WTC11 (cell line): ENCODE measurements at regions not wholly inside any gene's neighbourhood (a gene's known extent, or its start where the extent isn't known, plus 50 kb on each side); places are given as distances from the start of the nearest gene placed in this dataset.

ENCODE experiments used
- ATAC-seq: fragments of 200-7000 bp; cut with Tn5 transposase; 2 replicates; pipeline ENCODE4 v1.10.0; 2021; ENCODE audit warnings: mild to moderate bottlenecking, moderate library complexity
- CTCF ChIA-PET: fragments of 300-600 bp; sonication (Branson Sonifier 250); formaldehyde crosslinking; loops from one replicate; lab custom pipeline; 2021; ENCODE audit warnings: antibody characterized with exemption; lab: Charles Lee
- POLR2A ChIA-PET: fragments of 350-600 bp; sonication (Branson Sonifier 250); formaldehyde crosslinking; loops from one replicate; lab custom pipeline; 2021; ENCODE audit warnings: antibody characterized with exemption; lab: Charles Lee
- DNase-seq: peaks from one replicate; pipeline ENCODE4 v3.0.0; 2021; ENCODE audit warnings: low spot score
- H3K27ac Mint-ChIP-seq: 2 replicates; pipeline ENCODE4 v1.8.0; 2021; ENCODE audit warnings: mixed read lengths
- H3K27me3 Mint-ChIP-seq: 2 replicates; pipeline ENCODE4 v1.8.0; 2021; ENCODE audit warnings: low read depth, mild to moderate bottlenecking, moderate library complexity, mixed read lengths
- H3K36me3 Mint-ChIP-seq: 2 replicates; pipeline ENCODE4 v1.8.0; 2021; ENCODE audit warnings: mixed read lengths
- H3K4me1 Mint-ChIP-seq: 2 replicates; pipeline ENCODE4 v1.8.0; 2022; ENCODE audit warnings: mixed read lengths
- H3K4me3 Mint-ChIP-seq: 2 replicates; pipeline ENCODE4 v1.8.0; 2021; ENCODE audit warnings: mild to moderate bottlenecking, moderate library complexity, mixed read lengths
- H3K9me3 Mint-ChIP-seq: 2 replicates; pipeline ENCODE4 v1.8.0; 2021; ENCODE audit warnings: mixed read lengths
- AR ChIP-seq: fragments of 250-450 bp; sonication (Bioruptor Pico); IDR thresholded peaks from 2 replicates; pipeline ENCODE4 v1.9.0; 2021; ENCODE audit warnings: mild to moderate bottlenecking
- ARID4B ChIP-seq: sonication (generic); formaldehyde crosslinking; IDR thresholded peaks from 2 replicates; pipeline ENCODE4 v1.8.0; 2023; ENCODE audit warnings: missing genetic modification reagents, mild to moderate bottlenecking, borderline replicate concordance
- ATF6 ChIP-seq: sonication (generic); formaldehyde crosslinking; IDR thresholded peaks from 2 replicates; pipeline ENCODE4 v1.8.1; 2023; ENCODE audit warnings: mild to moderate bottlenecking, missing genetic modification reagents
- CDX4 ChIP-seq: fragments of 250-450 bp; sonication (Bioruptor Pico); IDR thresholded peaks from 2 replicates; pipeline ENCODE4 v1.9.0; 2021; ENCODE audit warnings: moderate library complexity, mild to moderate bottlenecking, inconsistent platforms, borderline replicate concordance
- E2F1 ChIP-seq: sonication (generic); formaldehyde crosslinking; IDR thresholded peaks from 2 replicates; pipeline ENCODE4 v1.8.0; 2022; ENCODE audit warnings: mild to moderate bottlenecking, missing genetic modification reagents
- ERG ChIP-seq: fragments of 250-450 bp; sonication (Bioruptor Pico); IDR thresholded peaks from 2 replicates; pipeline ENCODE4 v1.8.0; 2021; ENCODE audit warnings: mild to moderate bottlenecking
- FOXK1 ChIP-seq: sonication (generic); formaldehyde crosslinking; IDR thresholded peaks from 2 replicates; pipeline ENCODE4 v1.8.0; 2022; ENCODE audit warnings: mild to moderate bottlenecking, moderate library complexity, missing genetic modification reagents
- IRF1 ChIP-seq: sonication (generic); formaldehyde crosslinking; IDR thresholded peaks from 2 replicates; pipeline ENCODE4 v1.8.0; 2023; ENCODE audit warnings: missing genetic modification reagents
- NFE2L1 ChIP-seq: sonication (generic); formaldehyde crosslinking; IDR thresholded peaks from 2 replicates; pipeline ENCODE4 v1.8.1; 2023; ENCODE audit warnings: missing genetic modification reagents
- ZNF232 ChIP-seq: sonication (generic); formaldehyde crosslinking; IDR thresholded peaks from 2 replicates; pipeline ENCODE4 v1.8.0; 2022; ENCODE audit warnings: mild to moderate bottlenecking, missing genetic modification reagents
- ZNF425 ChIP-seq: fragments of 250-450 bp; sonication (Bioruptor Pico); conservative IDR thresholded peaks from 2 replicates; pipeline ENCODE4 v1.9.0; 2021; ENCODE audit warnings: mild to moderate bottlenecking
- ZNF532 ChIP-seq: fragments of 250-450 bp; sonication (Bioruptor Pico); IDR thresholded peaks from 2 replicates; pipeline ENCODE4 v1.9.0; 2021; ENCODE audit warnings: mild to moderate bottlenecking, borderline replicate concordance

GRCh38 chr2:140041811-140042210, 1261.6 kb upstream of the NXPH2 start:
- ATAC-seq (no peak), DNase-seq (no peak)
- H3K4me1 Mint-ChIP-seq = peaks cover 6% of the 10 kb centered on the region
- H3K27ac Mint-ChIP-seq = no peak overlapping the region
- TF ChIP-seq E2F1 (CRISPR knock-in tag) (no peak), NFE2L1 (CRISPR knock-in tag) (no peak), IRF1 (CRISPR knock-in tag) (no peak), ATF6 (CRISPR knock-in tag) (no peak), ZNF425 (no peak), ZNF232 (no peak), FOXK1 (CRISPR knock-in tag) (no peak), AR (no peak), ZNF532 (CRISPR knock-in tag) (no peak), CDX4 (no peak), ARID4B (no peak), ERG (CRISPR knock-in tag) (no peak)
- H3K9me3 Mint-ChIP-seq = peaks cover 31% of the 10 kb centered on the region
- H3K27me3 Mint-ChIP-seq = no peaks in the 10 kb centered on the region
- ChIA-PET CTCF (no interaction called here), POLR2A (no interaction called here)
- H3K36me3 Mint-ChIP-seq = peaks cover 28% of the 10 kb centered on the region
- no peak overlapping the region for H3K4me3 Mint-ChIP-seq
